Stimulated activated CD4-positive, alpha-beta T cell treated with anti-CD3 and anti-CD28 coated beads, TNF-alpha, amount 100 ng/mL, for 24 hours (primary cell): ENCODE measurements at regions not wholly inside any gene's neighbourhood (a gene's known extent, or its start where the extent isn't known, plus 50 kb on each side); places are given as distances from the start of the nearest gene placed in this dataset.

Experiments used
- DNase-seq, 3 experiments: peaks; one replicate each; pipeline ENCODE4 v3.0.0-alpha.2; 2020; ENCODE audit warnings: low read depth in 3 of 3

DNA sequence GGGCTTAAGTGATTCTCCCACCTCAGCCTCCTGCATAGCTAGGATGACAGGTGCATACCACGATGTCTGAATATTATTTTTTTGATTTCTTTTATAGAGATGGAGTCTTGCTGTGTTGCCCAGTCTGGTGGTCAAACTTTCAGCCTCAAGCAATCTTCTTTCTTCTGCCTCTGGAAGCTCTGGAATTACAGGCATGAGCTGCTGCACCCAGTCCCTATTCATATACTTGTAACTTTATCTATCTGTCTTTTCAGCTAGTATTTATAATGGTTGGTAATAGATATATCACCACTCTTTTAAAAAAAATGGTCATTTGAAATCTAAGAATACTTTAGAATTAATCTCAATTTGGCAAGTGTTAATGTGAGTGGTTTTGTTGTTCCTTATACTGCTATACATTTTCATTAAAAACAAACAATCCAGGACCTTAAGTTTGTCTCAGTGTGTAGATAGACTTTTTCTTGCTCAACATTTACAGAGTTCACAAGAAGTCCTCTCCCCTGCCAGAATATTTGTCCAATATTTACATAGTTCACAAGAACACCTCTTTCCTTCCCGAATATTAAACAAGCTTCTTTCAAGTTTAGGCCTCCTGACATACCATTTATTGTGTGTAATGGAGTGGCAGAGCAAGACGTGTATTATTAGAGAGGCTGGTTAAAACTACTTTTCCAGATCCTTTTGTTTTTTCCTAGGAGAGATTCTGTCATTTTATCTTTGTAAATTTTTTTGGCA lies 1197.4 kb upstream of the ADGRL3 start:
- DNase-seq = no peak

DNA sequence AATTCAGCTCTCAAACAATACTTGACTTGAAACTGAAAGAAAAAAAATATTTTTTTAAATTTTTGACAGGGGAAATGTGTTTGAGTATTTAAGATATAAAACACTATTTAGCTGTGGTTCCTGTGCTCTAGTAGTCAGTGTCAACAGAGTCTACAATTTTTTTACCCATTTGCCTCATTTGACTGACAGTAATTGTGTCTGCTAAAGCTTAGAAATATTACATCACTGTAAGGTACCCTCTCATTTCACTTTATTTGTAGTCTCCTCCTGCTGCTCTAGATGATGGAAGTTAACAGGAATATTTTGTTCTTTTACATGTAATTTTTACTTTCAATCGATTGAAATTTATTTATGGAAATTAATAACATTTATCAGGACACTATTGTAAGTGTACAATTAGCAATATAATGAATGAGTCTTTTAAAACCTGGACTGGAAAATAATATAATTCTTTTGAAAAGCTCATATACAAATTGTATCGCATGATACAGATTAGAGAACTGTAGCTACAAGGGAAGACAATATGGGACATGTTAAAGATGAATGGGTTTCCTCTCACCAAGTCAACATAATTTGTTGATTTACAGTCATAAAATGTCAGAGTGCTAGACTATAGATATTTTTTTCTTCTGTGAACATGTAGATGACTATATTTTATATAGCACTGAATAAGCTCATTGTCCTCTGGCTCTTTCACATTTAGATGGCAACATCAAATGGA lies 1186.5 kb upstream of the ADGRL3 start:
- DNase-seq = no peak

DNA sequence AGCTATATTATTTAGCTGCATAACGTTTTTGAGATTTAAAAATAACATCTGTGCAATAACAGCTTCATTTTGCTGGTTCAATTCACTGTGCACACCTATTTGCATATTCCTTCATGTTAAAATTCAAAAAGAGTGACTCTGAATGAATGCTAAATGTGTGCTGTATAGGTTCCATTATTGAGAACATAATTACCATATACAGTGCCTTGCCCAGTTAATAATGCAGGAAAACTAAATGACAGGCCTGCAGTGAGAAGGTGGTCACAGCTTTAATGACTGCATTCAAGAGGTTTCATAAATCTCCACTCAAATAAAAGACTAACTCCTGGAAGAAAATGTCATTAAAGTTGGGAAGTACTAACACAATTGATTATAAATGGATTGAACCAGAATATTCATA lies 1183.2 kb upstream of the ADGRL3 start:
- no peak for DNase-seq

DNA sequence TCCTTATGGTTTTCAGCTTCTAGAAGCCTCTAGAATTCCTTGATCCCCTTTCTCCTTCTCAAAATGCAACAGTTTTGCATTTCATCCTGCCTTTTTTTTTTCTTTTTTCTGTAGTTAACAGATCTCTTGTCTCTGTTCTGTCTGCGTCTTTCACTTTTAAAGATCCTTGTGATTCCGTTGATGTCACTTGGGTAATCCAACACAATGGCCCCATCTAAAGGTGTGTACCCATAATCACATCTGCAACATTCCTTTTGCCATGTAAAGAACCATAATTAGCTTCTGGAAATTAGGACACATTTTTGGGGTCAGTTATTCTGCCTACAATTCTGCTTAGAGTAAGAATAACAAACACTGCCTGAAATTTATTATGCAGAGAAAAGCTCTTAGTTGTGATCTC lies 1180.9 kb upstream of the ADGRL3 start:
- no peak for DNase-seq

DNA sequence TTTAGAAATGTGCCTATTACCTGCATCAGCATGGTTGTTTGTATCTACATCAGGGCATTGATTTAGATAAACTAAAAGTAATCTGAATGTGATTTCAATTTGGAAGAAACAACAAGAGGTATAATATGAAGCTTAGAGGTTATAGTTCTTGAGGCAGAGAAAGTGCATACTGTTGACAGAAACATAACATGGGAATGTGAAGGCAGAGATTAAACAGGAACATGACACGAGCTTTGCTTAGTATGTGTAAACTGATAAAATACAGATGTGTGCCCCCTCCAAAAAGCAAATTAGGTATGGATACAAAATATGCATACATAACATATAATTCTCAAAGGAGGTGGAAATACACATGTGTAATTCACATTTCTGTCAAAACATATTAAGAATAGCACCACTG lies 1180.2 kb upstream of the ADGRL3 start:
- no peak for DNase-seq

DNA sequence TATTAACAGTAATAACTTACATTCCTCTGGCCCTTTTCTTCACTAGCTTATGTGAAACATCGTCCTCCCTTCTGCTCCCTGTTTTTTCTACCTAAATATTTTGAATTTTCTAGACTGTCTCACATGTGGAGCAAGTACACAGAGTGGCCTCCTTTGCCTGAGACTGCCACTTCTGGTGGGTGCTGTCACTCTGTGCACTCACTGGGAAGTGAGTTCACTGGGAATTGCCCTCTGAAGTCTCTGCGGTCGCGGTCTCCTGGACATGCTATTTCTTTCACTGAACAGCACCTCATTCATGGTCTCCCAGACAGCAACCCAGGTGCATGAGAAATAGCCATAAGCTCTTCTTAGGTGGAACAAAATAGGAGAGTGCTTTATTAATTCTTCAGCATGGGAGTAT lies 1179.7 kb upstream of the ADGRL3 start:
- no peak for DNase-seq

DNA sequence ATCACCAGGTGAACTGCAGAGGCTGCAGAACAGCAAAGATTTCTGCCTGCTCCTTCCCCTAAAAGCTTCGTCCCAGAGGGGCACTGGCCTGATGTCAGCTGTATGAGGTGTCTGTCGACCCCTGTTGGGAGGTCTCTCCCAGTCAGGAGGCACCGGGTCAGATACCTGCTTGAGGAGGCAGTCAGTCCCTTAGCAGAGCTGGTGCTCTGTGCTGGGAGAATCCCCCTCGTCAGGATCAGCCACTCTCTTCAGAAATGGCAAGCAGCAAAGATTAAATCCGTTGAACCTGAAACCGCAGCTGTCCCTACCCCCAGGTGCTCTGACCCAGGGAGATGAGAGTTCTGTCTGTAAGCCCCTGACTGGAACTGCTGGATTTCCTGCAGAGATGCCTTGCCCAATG lies 1166.3 kb upstream of the ADGRL3 start:
- no peak for DNase-seq

DNA sequence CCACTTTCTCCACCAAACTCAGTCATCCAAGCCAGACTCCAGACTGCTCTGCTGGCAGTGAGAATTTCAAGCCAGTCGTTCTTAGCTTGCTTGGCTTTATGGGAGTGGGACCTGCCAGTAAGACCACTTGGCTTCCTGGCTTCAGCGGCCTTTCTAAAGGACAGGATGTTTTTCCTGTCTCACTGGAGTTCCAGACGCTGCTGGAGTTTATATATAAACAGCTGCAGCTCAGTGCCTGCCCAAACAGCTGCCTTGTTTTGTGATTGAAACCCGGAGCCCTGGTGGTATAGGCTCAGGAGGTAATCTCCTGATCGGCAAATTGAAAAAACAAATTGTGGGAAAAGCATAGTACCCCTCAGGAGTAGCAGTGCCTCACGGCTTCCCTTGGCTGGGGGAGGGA lies 1165.8 kb upstream of the ADGRL3 start:
- DNase-seq = no peak

DNA sequence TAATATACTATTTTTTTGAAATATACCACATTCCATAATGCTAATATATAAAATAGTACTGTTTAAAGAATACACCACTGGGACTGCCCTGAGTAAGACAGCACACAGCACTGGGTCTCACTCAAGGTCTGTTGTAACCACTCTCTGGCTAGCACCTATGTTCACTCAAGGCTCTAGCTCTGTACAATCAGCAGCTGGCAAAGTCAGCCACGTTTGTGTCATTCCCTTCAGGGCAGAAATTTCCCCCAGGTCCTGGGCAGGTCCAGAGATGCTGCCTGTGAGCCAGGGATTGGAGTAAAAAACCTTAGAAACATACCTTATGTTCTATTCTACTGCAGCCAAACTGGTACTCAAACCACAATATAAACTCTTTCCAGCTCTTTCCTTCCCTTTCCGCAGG lies 1160.2 kb upstream of the ADGRL3 start:
- DNase-seq = no peak

DNA sequence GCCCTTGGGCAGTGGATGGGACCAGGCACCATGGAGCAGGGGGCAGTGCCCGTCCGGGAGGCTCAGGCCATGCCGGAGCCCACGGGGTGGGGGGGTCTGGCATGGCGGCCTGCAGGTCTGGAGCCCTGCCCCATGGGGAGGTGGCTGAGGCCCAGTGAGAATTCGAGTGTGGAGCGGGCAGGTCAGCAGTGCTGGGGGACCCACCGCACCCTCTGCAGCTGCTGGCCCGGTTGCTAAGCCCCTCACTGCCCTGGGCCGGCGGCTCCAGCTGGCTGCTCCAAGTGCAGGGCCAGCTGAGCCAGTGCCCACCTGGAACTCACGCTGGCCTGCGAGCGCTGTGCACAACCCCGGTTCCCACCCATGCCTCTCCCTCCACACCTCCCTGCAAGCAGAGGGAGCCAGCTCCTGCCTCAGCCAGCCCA lies 1157.9 kb upstream of the ADGRL3 start:
- no peak for DNase-seq

DNA sequence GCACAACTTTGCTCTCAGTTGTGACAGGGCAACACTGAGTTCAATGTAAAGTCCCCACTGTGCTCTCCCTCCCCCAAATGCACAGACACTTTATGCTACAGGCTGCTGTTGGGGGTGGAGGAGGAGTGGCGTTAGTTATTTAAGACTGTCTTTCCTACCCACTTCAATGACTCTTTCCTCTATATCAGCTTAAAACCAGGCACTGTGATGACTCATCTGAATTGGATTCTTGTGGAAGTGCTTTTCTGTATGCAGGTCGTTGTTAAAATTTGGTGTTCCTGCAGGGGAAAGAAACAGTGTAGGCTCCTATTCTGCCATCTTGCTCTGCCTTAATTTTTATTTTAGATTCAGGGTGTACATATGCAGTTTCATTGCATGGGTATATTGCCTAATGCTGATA lies 1157.2 kb upstream of the ADGRL3 start:
- no peak for DNase-seq

DNA sequence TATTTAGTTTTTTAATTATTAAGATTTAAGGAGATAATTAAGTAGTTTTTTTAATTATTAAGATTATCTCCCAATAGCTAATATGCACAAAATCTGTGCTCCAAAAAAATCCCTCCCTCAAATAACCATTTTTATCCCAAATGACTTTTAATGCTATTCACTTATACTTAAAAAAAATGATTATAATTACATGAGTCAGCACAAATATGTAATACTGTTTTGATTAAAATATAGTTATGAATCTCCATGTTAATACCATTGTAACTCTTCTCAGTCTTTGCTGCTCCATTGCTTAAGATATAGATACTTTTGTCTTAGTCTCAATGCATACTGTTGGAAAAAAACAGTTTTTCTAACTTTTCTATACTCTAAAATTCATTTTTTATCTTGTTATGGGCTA lies 1121.1 kb upstream of the ADGRL3 start:
- no peak for DNase-seq

DNA sequence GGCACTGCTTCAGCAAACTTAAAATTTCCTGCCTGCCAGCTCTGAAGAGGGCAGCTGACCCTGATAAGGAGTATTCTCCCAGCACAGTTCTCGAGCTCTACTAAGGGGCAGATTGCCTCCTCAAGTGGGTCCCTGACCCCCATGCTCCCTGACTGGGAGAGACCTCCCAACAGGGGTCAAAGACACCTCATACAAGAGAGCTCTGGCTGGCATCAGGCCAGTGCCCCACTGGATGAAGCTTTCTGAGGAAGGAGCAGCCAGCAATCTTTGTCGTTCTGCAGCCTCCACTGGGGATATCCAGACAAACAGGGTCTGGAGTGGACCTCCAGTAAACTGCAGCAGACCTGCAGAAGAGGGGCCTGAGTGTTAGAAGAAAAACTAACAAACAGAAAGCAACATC lies 1118.3 kb upstream of the ADGRL3 start:
- DNase-seq = no peak

DNA sequence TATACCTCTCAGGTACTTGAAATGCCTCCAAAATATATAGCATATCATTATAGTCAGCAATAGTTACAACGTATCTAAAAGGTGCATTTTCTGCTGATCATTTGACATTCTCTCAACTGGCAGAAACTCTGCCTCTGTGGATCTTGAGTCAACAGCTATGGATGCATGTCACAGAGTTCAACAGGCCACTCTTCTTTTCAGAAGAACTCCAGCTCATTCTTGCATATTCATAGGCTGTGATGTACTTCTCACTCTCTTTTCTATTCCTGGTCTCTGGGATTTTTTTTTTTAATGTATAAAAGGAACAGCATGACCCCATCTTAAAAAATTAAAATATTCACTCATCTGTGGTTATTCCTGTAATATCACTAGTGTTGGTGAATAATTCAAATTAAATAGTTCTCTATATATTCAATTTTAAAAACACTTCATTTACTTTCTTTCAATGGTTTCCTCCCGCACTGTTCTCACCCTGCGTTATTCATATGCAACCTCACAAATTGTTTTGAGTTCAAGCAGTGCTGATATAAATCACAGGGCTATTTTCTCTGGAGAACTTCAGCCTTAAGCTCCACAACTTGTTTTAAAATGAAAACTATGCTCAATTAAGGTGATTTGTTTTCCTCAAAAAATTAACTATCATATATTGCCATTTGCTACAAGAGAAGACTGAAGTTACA lies 1111.2 kb upstream of the ADGRL3 start:
- DNase-seq = no peak

DNA sequence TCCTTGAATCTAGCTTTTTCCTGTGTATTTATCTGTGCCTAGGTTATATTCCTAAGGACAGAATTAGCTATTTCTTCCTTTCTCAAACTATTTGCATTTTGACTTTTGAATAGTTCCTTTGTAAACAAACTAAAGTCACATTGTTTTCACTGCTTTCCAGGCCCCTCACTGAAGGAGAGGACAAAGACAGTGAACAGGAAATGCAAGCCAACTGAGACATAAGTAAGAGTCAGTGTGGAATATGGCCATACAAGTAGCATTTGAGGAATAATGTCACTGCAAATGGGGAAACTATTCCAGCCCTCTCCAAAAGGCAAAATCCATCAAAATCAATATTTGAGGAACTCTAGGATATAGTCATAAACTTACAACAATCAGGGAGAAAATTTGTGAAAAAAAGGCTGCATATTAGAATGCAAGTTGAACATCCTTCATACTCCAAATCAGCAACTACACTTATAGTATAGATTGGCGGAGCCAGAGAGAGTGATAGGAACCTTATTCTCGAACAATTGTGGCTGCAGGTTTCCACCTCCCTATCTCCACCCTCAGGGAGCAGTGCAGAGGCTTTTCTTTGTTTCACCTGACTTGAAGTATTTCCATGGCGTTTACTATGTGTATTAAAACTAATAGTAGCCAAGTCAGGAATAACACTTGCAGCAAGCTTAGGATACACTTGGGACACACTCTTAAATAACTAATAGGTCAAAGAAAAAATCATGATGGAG lies 1110.4 kb upstream of the ADGRL3 start:
- no peak for DNase-seq

DNA sequence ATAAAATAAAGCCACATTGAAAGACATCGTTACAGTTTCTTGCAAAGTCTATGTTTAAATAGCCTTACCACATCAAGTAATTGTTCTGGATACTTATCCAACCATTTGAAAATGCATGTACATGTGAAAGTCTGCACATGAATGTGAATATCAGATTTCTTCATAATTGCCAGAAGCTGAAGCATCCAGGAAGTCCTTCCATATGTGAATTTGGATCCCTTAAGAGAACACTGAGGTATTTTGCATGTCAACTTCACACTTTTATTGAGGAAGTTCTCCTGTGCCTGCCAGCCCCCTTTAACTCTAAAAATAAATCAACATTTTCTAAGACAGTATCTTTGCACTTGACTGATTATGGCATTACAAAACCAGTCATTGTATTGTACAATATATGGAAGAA lies 1103.5 kb upstream of the ADGRL3 start:
- DNase-seq = no peak

DNA sequence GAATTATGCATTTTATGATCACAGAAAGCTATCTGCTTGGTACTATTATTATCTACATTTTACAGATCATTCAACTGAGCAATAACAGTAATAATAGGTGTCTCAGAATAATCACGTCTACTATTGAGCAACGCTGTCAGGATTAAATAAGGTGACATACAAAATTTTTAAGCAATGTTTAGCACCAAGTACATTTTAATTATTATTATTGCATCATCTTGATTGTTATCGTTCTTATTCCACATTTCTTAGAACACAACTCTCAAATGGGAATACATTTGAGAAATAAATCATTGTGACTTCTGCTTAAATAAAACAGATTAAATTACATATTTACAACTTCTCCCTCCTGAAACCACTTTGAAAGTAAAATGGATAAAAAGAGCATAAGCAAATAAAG lies 1083.5 kb upstream of the ADGRL3 start:
- DNase-seq = no peak

DNA sequence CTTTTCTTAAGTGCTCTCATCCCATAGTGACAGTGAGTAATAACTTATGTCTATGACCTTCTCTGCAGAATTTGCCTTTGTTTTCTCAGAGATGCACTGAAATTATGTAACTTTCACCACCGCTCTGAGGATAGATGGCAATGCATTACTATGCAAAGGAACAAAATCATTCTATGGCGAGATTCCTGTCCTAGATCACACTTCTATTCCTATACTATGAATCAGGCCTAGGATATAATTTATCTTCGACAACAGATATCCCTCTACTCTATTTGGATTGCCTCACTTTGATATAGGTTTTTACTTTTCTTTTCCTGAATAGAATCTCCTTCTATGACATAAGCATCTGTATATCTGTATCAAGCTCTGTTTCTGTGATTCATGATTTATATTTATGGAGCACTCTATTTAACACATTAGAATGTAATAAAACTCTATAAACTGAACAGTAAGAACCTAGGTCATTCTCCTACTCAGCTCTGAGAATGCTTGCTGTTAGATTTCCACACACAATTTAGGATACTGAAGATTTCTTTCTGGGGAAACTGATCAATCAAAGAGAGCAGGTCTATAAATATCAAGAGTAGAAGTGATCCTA lies 1082.3 kb upstream of the ADGRL3 start:
- DNase-seq = no peak

DNA sequence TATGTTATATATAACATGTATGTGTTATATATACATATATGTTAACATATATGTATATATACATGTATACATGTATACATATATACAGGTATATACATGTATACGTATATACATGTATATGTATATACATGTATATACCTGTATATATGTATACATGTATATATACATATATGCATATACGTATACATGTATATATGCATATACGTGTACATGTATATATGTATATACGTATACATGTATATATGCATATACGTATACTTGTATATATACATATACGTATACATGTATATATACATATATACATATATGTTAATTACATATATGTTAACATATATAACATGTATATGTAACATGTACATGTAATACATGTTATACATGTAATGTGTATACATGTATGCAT lies 1077.3 kb upstream of the ADGRL3 start:
- no peak for DNase-seq

DNA sequence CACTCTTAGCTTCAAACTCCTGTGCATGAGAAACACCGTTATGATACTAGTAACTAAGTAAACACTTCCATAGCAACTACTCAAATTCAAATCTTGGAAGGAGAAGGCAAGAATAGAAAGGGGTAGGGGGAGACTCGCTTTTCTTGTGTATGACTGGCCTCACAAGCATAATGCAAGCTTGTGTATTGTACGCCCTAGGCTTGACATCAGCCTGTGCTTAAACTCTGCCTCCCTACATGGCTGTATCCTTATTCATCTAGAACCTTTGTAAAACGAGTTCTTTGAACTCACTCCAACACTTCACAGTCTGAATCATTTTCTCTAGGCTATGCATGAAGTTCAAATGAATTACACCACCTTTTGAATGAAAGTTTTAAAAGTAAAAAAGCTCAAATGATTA lies 1071.2 kb upstream of the ADGRL3 start:
- DNase-seq = no peak

DNA sequence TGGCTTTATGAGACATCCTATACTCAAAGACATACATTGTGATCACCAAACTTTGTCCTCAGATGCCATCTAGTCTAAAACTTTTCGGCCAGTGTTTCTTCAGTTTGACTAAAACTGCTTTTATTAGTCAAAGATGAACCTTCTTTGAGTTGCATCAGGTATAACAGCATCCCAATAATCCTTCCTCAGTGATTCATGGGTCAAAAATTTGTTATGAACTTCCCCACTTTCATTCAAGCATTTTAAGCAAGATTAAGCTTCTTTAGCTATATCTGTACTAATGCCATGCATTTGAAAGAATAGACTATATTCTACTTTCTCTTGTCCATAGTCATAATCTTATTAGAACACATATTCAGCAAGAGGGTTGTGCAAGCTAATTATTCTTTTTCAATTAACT lies 1070.4 kb upstream of the ADGRL3 start:
- no peak for DNase-seq

DNA sequence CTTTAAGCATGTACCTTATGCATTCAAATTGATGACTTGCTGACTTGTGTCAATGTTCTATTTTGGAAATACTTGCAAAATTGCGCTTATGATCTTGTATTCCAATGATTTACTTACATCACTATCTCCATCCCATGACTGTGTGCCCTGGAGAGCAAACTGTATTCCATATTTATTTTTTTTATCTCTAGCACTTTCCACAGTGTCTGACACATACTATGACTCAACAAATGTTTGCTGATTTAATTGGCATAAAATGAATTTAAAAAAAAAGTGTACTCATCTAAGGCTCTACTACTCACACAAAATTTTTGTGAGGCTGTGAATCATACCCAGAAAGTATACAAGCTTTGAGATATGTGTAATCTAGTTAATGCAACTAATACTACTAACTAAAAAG lies 1066.8 kb upstream of the ADGRL3 start:
- no peak for DNase-seq
